HG03066 (cell line): ENCODE measurements at regions not wholly inside any gene's neighbourhood (a gene's known extent, or its start where the extent isn't known, plus 50 kb on each side); places are given as distances from the start of the nearest gene placed in this dataset.
A peak's percentile ranks its signal among the peaks of the same experiment; 100 is the strongest.
"Not testable (repeated sequence)": the region's sequence is repeated elsewhere in the genome, so short reads cannot be mapped to it uniquely, and the experiment has no call there.

Source experiments
- ATAC-seq: cut with Tn5 transposase; IDR thresholded peaks from one replicate; pipeline ENCODE4 v1.9.1; 2021; ENCODE audit warnings: low read depth; ENCODE audit not compliant: unreplicated experiment

GRCh38 chrX:74090049-74090448, 213.9 kb upstream of the ZCCHC13 start:
- no peak for ATAC-seq

- no peak for ATAC-seq
Observed at GRCh38 chrX:74085642-74086236, 218.2 kb upstream of the ZCCHC13 start.

- no peak for ATAC-seq
Observed at GRCh38 chrX:74080165-74080564, 223.8 kb upstream of the ZCCHC13 start.

- no peak for ATAC-seq
Observed at GRCh38 chrX:74065831-74066390, 213.4 kb upstream of the XIST start.

GRCh38 chrX:74063426-74064155, 211.1 kb upstream of the XIST start:
- no peak for ATAC-seq

GRCh38 chrX:74061879-74062278, 209.4 kb upstream of the XIST start:
- ATAC-seq, result no peak

GRCh38 chrX:74049126-74049525, 196.6 kb upstream of the XIST start:
- no peak for ATAC-seq

GRCh38 chrX:74034066-74034465, 181.6 kb upstream of the XIST start:
- not testable (repeated sequence) for ATAC-seq

- not testable (repeated sequence) for ATAC-seq
Observed at GRCh38 chrX:74031527-74031926, 179.0 kb upstream of the XIST start.

- not testable (repeated sequence) for ATAC-seq
Observed at GRCh38 chrX:74030766-74031165, 178.3 kb upstream of the XIST start.

- not testable (repeated sequence) for ATAC-seq
Observed at GRCh38 chrX:74025145-74025544, 172.6 kb upstream of the XIST start.

- no peak for ATAC-seq
Observed at GRCh38 chrX:74023203-74023602, 170.7 kb upstream of the XIST start.

GRCh38 chrX:74018253-74018652, 165.7 kb upstream of the XIST start:
- no peak for ATAC-seq

GRCh38 chrX:74015379-74016019, 163.0 kb upstream of the XIST start:
- peak; percentile 86 for ATAC-seq

- ATAC-seq, result no peak
Observed at GRCh38 chrX:74009041-74009440, 156.5 kb upstream of the XIST start.

GRCh38 chrX:73992019-73992418, 139.5 kb upstream of the XIST start:
- ATAC-seq, result no peak

GRCh38 chrX:73987166-73987565, 134.7 kb upstream of the XIST start:
- ATAC-seq, result no peak

GRCh38 chrX:73979551-73980131, 127.1 kb upstream of the XIST start:
- ATAC-seq, result no peak

GRCh38 chrX:73977542-73978169, 125.1 kb upstream of the XIST start:
- peak; percentile 84 for ATAC-seq

GRCh38 chrX:73967461-73967860, 114.9 kb upstream of the XIST start:
- not testable (repeated sequence) for ATAC-seq

GRCh38 chrX:73965833-73966232, 113.3 kb upstream of the XIST start:
- no peak for ATAC-seq
